ENCODE measurements at regions not wholly inside any gene's neighbourhood (a gene's known extent, or its start where the extent isn't known, plus 50 kb on each side); places are given as distances from the start of the nearest gene placed in this dataset.

DNA sequence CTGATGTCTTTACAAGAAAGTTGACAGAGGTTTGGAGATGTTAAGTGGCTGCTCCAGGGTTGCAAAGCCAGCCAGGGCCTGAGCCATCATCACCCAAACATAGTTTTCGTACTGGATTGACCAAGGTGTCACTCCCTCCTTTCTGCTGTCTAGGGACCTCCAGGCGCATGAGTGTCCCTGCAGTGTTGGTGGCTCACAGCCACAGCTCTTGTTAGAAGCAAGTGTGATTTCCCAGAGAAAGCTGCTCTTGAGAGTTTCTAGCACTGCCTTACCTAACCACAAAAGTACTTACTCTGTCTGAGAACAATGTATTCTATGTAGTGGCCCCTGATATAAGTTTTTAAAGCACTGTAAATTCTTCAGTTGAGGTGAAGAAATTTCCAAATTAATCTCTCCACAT, 144.1 kb downstream of the SOX2 start:
- H3K27ac Mint-ChIP-seq = peak overlapping the region; percentile 60
- TF ChIP-seq, protein P1, sequence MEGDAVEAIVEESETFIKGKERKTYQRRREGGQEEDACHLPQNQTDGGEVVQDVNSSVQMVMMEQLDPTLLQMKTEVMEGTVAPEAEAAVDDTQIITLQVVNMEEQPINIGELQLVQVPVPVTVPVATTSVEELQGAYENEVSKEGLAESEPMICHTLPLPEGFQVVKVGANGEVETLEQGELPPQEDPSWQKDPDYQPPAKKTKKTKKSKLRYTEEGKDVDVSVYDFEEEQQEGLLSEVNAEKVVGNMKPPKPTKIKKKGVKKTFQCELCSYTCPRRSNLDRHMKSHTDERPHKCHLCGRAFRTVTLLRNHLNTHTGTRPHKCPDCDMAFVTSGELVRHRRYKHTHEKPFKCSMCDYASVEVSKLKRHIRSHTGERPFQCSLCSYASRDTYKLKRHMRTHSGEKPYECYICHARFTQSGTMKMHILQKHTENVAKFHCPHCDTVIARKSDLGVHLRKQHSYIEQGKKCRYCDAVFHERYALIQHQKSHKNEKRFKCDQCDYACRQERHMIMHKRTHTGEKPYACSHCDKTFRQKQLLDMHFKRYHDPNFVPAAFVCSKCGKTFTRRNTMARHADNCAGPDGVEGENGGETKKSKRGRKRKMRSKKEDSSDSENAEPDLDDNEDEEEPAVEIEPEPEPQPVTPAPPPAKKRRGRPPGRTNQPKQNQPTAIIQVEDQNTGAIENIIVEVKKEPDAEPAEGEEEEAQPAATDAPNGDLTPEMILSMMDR (conservative IDR thresholded peaks at IDR 0.05) = no peak
- Histone ChIP-seq H3K9me3 (ENCODE audit: control insufficient read depth, low read length) (no peaks in the 10 kb centered on the region), H3K36me3 (ENCODE audit: control insufficient read depth, insufficient read depth, low read length) (no peaks in the 10 kb centered on the region), H3K9ac (ENCODE audit: extremely low read depth, low read length, poor library complexity, severe bottlenecking) (no peak overlapping the region), H3K4me3 (ENCODE audit: low read length) (no peak overlapping the region), H3K27ac (ENCODE audit: low read depth, low read length) (no peak overlapping the region), H3K4me1 (ENCODE audit: control insufficient read depth, insufficient read depth, low read length) (peaks cover 4% of the 10 kb centered on the region), H3K27me3 (ENCODE audit: control insufficient read depth, insufficient read depth, low read length, poor library complexity, severe bottlenecking) (peaks cover 57% of the 10 kb centered on the region)
- H3K4me3 Mint-ChIP-seq = no peak overlapping the region
- WGBS, 2 experiments (ENCODE audit: insufficient coverage in 1 of 2, insufficient read length in 1 of 2) = 73 to 94% methylated on average over 2 of the region's 2 CpGs
- no peaks in the 10 kb centered on the region for H3K9me3 Mint-ChIP-seq
- H3K4me1 Mint-ChIP-seq = peaks cover 33% of the 10 kb centered on the region
- no peaks in the 10 kb centered on the region for H3K36me3 Mint-ChIP-seq (ENCODE audit: low read depth)
- peak; percentile 70 for DNase-seq
- peaks cover 42% of the 10 kb centered on the region for H3K27me3 Mint-ChIP-seq (ENCODE audit: insufficient read depth)

GRCh38 chr3:181859518-181859917, 147.8 kb downstream of the SOX2 start:
- no peak overlapping the region for H3K4me3 Mint-ChIP-seq
- Histone ChIP-seq H3K27me3 (ENCODE audit: control insufficient read depth, insufficient read depth, low read length, poor library complexity, severe bottlenecking) (peaks cover 73% of the 10 kb centered on the region), H3K36me3 (ENCODE audit: control insufficient read depth, insufficient read depth, low read length) (no peaks in the 10 kb centered on the region), H3K27ac (ENCODE audit: low read depth, low read length) (no peak overlapping the region), H3K9me3 (ENCODE audit: control insufficient read depth, low read length) (no peaks in the 10 kb centered on the region), H3K4me1 (ENCODE audit: control insufficient read depth, insufficient read depth, low read length) (peaks cover 4% of the 10 kb centered on the region), H3K4me3 (ENCODE audit: low read length) (no peak overlapping the region), H3K9ac (ENCODE audit: extremely low read depth, low read length, poor library complexity, severe bottlenecking) (no peak overlapping the region)
- TF ChIP-seq, protein P1 (conservative IDR thresholded peaks at IDR 0.05) = no peak
- H3K9me3 Mint-ChIP-seq = no peaks in the 10 kb centered on the region
- peak overlapping the region; percentile 20 for H3K27ac Mint-ChIP-seq
- H3K27me3 Mint-ChIP-seq (ENCODE audit: insufficient read depth) = peaks cover 59% of the 10 kb centered on the region
- peaks cover 26% of the 10 kb centered on the region for H3K4me1 Mint-ChIP-seq
- DNase-seq = peak; percentile 81
- WGBS, 2 experiments (ENCODE audit: insufficient coverage in 1 of 2, insufficient read length in 1 of 2) = 2 to 40% methylated on average over 1 to 4 of the region's 4 CpGs
- no peaks in the 10 kb centered on the region for H3K36me3 Mint-ChIP-seq (ENCODE audit: low read depth)

GRCh38 chr3:181860235-181860634, 148.5 kb downstream of the SOX2 start:
- TF ChIP-seq, protein P1 (conservative IDR thresholded peaks at IDR 0.05) = no peak
- no peak overlapping the region for H3K4me3 ChIP-seq (ENCODE audit: low read length)
- no CpG with 5 or more reads among the region's 1 CpG for WGBS, 2 experiments (ENCODE audit: insufficient coverage in 1 of 2, insufficient read length in 1 of 2)
- peaks cover 26% of the 10 kb centered on the region for H3K4me1 Mint-ChIP-seq
- H3K4me1 ChIP-seq (ENCODE audit: control insufficient read depth, insufficient read depth, low read length) = peaks cover 4% of the 10 kb centered on the region
- H3K9ac ChIP-seq (ENCODE audit: extremely low read depth, low read length, poor library complexity, severe bottlenecking) = no peak overlapping the region
- peak; percentile 63 for DNase-seq
- peaks cover 54% of the 10 kb centered on the region for H3K27me3 Mint-ChIP-seq (ENCODE audit: insufficient read depth)
- no peaks in the 10 kb centered on the region for H3K9me3 Mint-ChIP-seq
- no peak overlapping the region for H3K27ac ChIP-seq (ENCODE audit: low read depth, low read length)
- H3K27ac Mint-ChIP-seq = no peak overlapping the region
- H3K36me3 Mint-ChIP-seq (ENCODE audit: low read depth) = no peaks in the 10 kb centered on the region
- no peak overlapping the region for H3K4me3 Mint-ChIP-seq
- no peaks in the 10 kb centered on the region for H3K9me3 ChIP-seq (ENCODE audit: control insufficient read depth, low read length)
- no peaks in the 10 kb centered on the region for H3K36me3 ChIP-seq (ENCODE audit: control insufficient read depth, insufficient read depth, low read length)
- peaks cover 72% of the 10 kb centered on the region for H3K27me3 ChIP-seq (ENCODE audit: control insufficient read depth, insufficient read depth, low read length, poor library complexity, severe bottlenecking)
